ENCODE measurements at regions not wholly inside any gene's neighbourhood (a gene's known extent, or its start where the extent isn't known, plus 50 kb on each side); places are given as distances from the start of the nearest gene placed in this dataset.

DNA sequence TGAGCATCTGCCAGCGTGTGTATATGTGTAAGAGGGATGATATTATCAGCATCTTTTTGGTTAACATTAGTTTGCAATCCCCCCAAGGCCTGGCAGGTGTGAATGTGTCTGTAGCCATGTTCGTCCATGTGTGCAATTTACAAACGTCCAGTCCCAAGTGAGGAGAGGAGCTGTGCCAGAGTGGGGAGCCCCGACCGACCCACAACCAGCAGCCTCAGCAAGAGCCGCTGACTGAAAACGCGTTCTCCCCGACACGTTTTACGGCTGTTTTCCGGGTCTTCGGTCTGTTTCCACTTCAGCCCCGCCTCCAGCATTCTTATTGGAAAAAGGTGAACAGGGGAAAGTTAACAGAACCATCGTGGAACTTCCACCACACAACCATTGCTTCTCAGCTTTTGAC, 119.1 kb upstream of the SOX1 start:
- CTCF ChIA-PET, result no interaction called here
- TF ChIP-seq SUZ12 (IDR thresholded peaks at IDR 0.05) (no peak), BHLHE40 (IDR thresholded peaks at IDR 0.05; ENCODE audit: borderline replicate concordance) (no peak), LEF1 (IDR thresholded peaks at IDR 0.05; ENCODE audit: borderline replicate concordance) (no peak), L3MBTL2 (conservative IDR thresholded peaks at IDR 0.05) (no peak), HDGF (IDR thresholded peaks at IDR 0.05; ENCODE audit: borderline replicate concordance) (no peak), FOXK2 (IDR thresholded peaks at IDR 0.05) (no peak), TARDBP (IDR thresholded peaks at IDR 0.05) (no peak), ARNT (IDR thresholded peaks at IDR 0.05) (no peak), SP1 (IDR thresholded peaks at IDR 0.05) (no peak)
- DNase-seq (ENCODE audit: extremely low spot score), result no peak
- POLR2A ChIA-PET, result no interaction called here

DNA sequence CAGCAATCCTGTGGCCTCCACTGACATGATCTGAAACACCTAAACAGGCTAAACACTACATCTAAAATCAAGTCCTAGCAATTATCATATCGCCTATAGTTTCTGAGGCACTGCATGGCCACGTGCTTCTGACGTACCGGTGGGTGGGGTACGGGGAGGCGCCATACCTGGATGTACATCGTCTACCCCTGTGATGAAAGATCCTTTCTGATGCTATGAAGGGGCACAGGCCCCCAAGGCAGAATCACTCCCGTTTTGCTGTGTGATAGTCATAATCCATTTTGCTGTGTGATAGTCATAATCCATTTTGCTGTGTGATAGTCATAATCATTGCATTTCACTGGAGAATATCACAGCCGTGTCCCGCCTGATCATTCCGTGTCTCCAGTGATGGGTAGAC, 118.7 kb upstream of the SOX1 start:
- ChIA-PET POLR2A (no interaction called here), CTCF (no interaction called here)
- TF ChIP-seq FOXA1 (IDR thresholded peaks at IDR 0.05) (no peak), TARDBP (IDR thresholded peaks at IDR 0.05) (no peak), CTBP1 (IDR thresholded peaks at IDR 0.05; ENCODE audit: borderline replicate concordance) (no peak), FOXM1 (IDR thresholded peaks at IDR 0.05; ENCODE audit: borderline replicate concordance) (no peak), BHLHE40 (IDR thresholded peaks at IDR 0.05; ENCODE audit: borderline replicate concordance) (no peak), SP1 (IDR thresholded peaks at IDR 0.05) (no peak), ZNF384 (IDR thresholded peaks at IDR 0.05) (no peak), ELF4 (IDR thresholded peaks at IDR 0.05) (no peak), LEF1 (IDR thresholded peaks at IDR 0.05; ENCODE audit: borderline replicate concordance) (no peak), PKNOX1 (IDR thresholded peaks at IDR 0.05) (no peak), FOXK2 (IDR thresholded peaks at IDR 0.05) (no peak)
- DNase-seq (ENCODE audit: extremely low spot score), result no peak

DNA sequence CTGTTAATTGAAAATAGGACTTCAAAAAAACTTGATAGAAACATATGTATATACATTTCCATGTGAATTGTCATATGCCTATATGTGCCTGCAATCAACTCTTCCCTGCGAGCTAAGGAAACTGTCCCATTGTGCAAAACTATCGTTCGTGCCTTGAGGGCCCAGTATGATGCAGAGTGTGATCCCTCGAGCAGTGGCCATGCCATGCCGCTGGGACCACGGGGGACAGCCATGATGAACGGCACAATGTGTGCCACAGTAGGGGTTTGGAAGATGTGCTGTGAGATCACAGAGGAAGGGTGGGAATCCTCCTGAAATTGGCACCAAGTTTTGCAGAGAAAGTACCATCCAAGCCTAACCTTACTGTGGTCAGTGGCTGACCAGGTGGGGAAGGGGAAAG, 118.1 kb upstream of the SOX1 start:
- POLR2A ChIA-PET, result no interaction called here
- CTCF ChIA-PET, result no interaction called here
- TF ChIP-seq FOXK2 (IDR thresholded peaks at IDR 0.05), result no peak
- TF ChIP-seq ZNF384 (IDR thresholded peaks at IDR 0.05), result no peak
- TF ChIP-seq FOXM1 (IDR thresholded peaks at IDR 0.05; ENCODE audit: borderline replicate concordance), result no peak
- TF ChIP-seq TARDBP (IDR thresholded peaks at IDR 0.05), result no peak
- TF ChIP-seq ARNT (IDR thresholded peaks at IDR 0.05), result no peak
- no peak for TF ChIP-seq HDGF (IDR thresholded peaks at IDR 0.05; ENCODE audit: borderline replicate concordance)
- TF ChIP-seq ELF4 (IDR thresholded peaks at IDR 0.05), result no peak
- TF ChIP-seq BHLHE40 (IDR thresholded peaks at IDR 0.05; ENCODE audit: borderline replicate concordance), result no peak
- no peak for TF ChIP-seq LEF1 (IDR thresholded peaks at IDR 0.05; ENCODE audit: borderline replicate concordance)
- no peak for TF ChIP-seq FOXA1 (IDR thresholded peaks at IDR 0.05)
- TF ChIP-seq CTBP1 (IDR thresholded peaks at IDR 0.05; ENCODE audit: borderline replicate concordance), result no peak
- TF ChIP-seq L3MBTL2 (conservative IDR thresholded peaks at IDR 0.05), result no peak
- no peak for TF ChIP-seq NFRKB (IDR thresholded peaks at IDR 0.05)
- TF ChIP-seq SP1 (IDR thresholded peaks at IDR 0.05), result no peak
- no peak for TF ChIP-seq PKNOX1 (IDR thresholded peaks at IDR 0.05)
- TF ChIP-seq SUZ12 (IDR thresholded peaks at IDR 0.05), result no peak
- DNase-seq (ENCODE audit: extremely low spot score), result no peak

GRCh38 chr13:111949311-111949710, 117.6 kb upstream of the SOX1 start:
- TF ChIP-seq ARNT (IDR thresholded peaks at IDR 0.05) (no peak), L3MBTL2 (conservative IDR thresholded peaks at IDR 0.05) (no peak), FOXA1 (IDR thresholded peaks at IDR 0.05) (no peak)
- POLR2A ChIA-PET, result no interaction called here
- CTCF ChIA-PET, result no interaction called here
- no peak for DNase-seq (ENCODE audit: extremely low spot score)

- ChIA-PET POLR2A (no interaction called here), CTCF (no interaction called here)
- TF ChIP-seq NFRKB (IDR thresholded peaks at IDR 0.05), result no peak
- TF ChIP-seq SUZ12 (IDR thresholded peaks at IDR 0.05), result no peak
- no peak for TF ChIP-seq PKNOX1 (IDR thresholded peaks at IDR 0.05)
- no peak for TF ChIP-seq ARNT (IDR thresholded peaks at IDR 0.05)
- TF ChIP-seq TARDBP (IDR thresholded peaks at IDR 0.05), result no peak
- TF ChIP-seq HDGF (IDR thresholded peaks at IDR 0.05; ENCODE audit: borderline replicate concordance), result no peak
- no peak for TF ChIP-seq ELF4 (IDR thresholded peaks at IDR 0.05)
- TF ChIP-seq FOXK2 (IDR thresholded peaks at IDR 0.05), result no peak
- no peak for DNase-seq (ENCODE audit: extremely low spot score)
Measured at GRCh38 chr13:111950697-111951096, 116.3 kb upstream of the SOX1 start.

GRCh38 chr13:111952032-111952431, 114.9 kb upstream of the SOX1 start:
- DNase-seq (ENCODE audit: extremely low spot score), result no peak
- TF ChIP-seq BHLHE40 (IDR thresholded peaks at IDR 0.05; ENCODE audit: borderline replicate concordance) (no peak), L3MBTL2 (conservative IDR thresholded peaks at IDR 0.05) (no peak), FOXA1 (IDR thresholded peaks at IDR 0.05) (no peak), SP1 (IDR thresholded peaks at IDR 0.05) (no peak), SUZ12 (IDR thresholded peaks at IDR 0.05) (no peak), PKNOX1 (IDR thresholded peaks at IDR 0.05) (no peak), ZNF384 (IDR thresholded peaks at IDR 0.05) (no peak), FOXM1 (IDR thresholded peaks at IDR 0.05; ENCODE audit: borderline replicate concordance) (no peak), ELF4 (IDR thresholded peaks at IDR 0.05) (no peak), CTBP1 (IDR thresholded peaks at IDR 0.05; ENCODE audit: borderline replicate concordance) (no peak), FOXK2 (IDR thresholded peaks at IDR 0.05) (no peak), TARDBP (IDR thresholded peaks at IDR 0.05) (no peak), ARNT (IDR thresholded peaks at IDR 0.05) (no peak), LEF1 (IDR thresholded peaks at IDR 0.05; ENCODE audit: borderline replicate concordance) (no peak), NFRKB (IDR thresholded peaks at IDR 0.05) (no peak)
- POLR2A ChIA-PET, result no interaction called here
- CTCF ChIA-PET, result no interaction called here

Measured in HEK293T (cell line).